ENCODE measurements at regions not wholly inside any gene's neighbourhood (a gene's known extent, or its start where the extent isn't known, plus 50 kb on each side); places are given as distances from the start of the nearest gene placed in this dataset.

- no TSS peak for BruUV-seq (replicated peaks)
- Histone ChIP-seq H3K4me2 (ENCODE audit: insufficient read depth, low read length) (no peak overlapping the region), H3K27ac (ENCODE audit: extremely low read depth, low read depth, low read length) (no peak overlapping the region), H3K9me3 (replicated peaks; ENCODE audit: control insufficient read depth, insufficient read depth, low read depth, low read length) (no peaks in the 10 kb centered on the region; the same call in 1 of the 2 replicates), H3K4me3 (no peak overlapping the region), H3K4me1 (replicated peaks in 1 of 2; ENCODE audit: control insufficient read depth in 2 of 2, insufficient read depth in 2 of 2, low read length in 2 of 2) (no peaks in the 10 kb centered on the region), H3K36me3 (ENCODE audit: control insufficient read depth, insufficient read depth, low read length) (no peaks in the 10 kb centered on the region), H3K27me3 (ENCODE audit: control insufficient read depth in 2 of 2, insufficient read depth in 2 of 2, low read length in 2 of 2) (no peaks in the 10 kb centered on the region), H3K9me1 (ENCODE audit: control insufficient read depth, insufficient read depth, low read length) (no peaks in the 10 kb centered on the region), H4K20me1 (replicated peaks; ENCODE audit: control insufficient read depth, insufficient read depth, low read length) (no peaks in the 10 kb centered on the region), H3K9ac (ENCODE audit: insufficient read depth in 1 of 2, low read depth in 2 of 2, low read length in 2 of 2) (no peak overlapping the region), H3K79me2 (ENCODE audit: control insufficient read depth, insufficient read depth, low read length) (no peaks in the 10 kb centered on the region), H2AFZ (ENCODE audit: low read depth, low read length) (no peak overlapping the region)
- ChIA-PET CTCF (ENCODE audit: low intra/inter-chr PET ratio) (no interaction called here), POLR2A (no interaction called here)
- 0% methylated on average over 4 of the region's 4 CpGs for WGBS (ENCODE audit: insufficient coverage, low coverage, missing lambda C conversion rate)
- intact Hi-C loops (cut with micrococcal nuclease) = no loop called here
- no peak for TF ChIP-seq ZKSCAN3 (CRISPR knock-in tag; IDR thresholded peaks at IDR 0.05)
- no peak for TF ChIP-seq ETS1 (conservative IDR thresholded peaks at IDR 0.05; ENCODE audit: control insufficient read depth, low read depth, low read length)
- TF ChIP-seq XRCC3 (IDR thresholded peaks at IDR 0.05) = no peak
- TF ChIP-seq ZNF696 (CRISPR knock-in tag; conservative IDR thresholded peaks at IDR 0.05) = no peak
- TF ChIP-seq ATF3 (IDR thresholded peaks at IDR 0.05) = no peak
- TF ChIP-seq ATF3 (CRISPR knock-in tag; conservative IDR thresholded peaks at IDR 0.05) = no peak
- TF ChIP-seq SIX5 (IDR thresholded peaks at IDR 0.05; ENCODE audit: borderline replicate concordance in 1 of 2, insufficient read depth in 1 of 2, low read depth in 1 of 2, low read length in 2 of 2) = no peak
- TF ChIP-seq STAT5B (CRISPR knock-in tag; IDR thresholded peaks at IDR 0.05) = no peak
- in situ Hi-C loops (cut with MboI) = no loop called here
- no peak for ATAC-seq
- DNase-seq (ENCODE audit: extremely low read depth in 1 of 4, low spot score in 3 of 4) = no peak
- no peak for FAIRE-seq
Observed at GRCh38 chr12:97924122-97924521, 461.5 kb downstream of the RMST start.

All from K562 (cell line).